Hematopoietic multipotent progenitor cell treated with erythropoietin and hydrocortisone succinate and interleukin-3 and kit ligand, for 6 days (in vitro differentiated cells): ENCODE measurements at regions not wholly inside any gene's neighbourhood (a gene's known extent, or its start where the extent isn't known, plus 50 kb on each side); places are given as distances from the start of the nearest gene placed in this dataset.
"Not testable (repeated sequence)": the region's sequence is repeated elsewhere in the genome, so short reads cannot be mapped to it uniquely, and the experiment has no call there.

Experiments used
- DNase-seq: peaks from one replicate; pipeline ENCODE4 v3.0.0-alpha.2; 2015

- DNase-seq = no peak
Observed at GRCh38 chr2:392181-392925, 104.5 kb upstream of the ALKAL2 start.

- no peak for DNase-seq
Observed at GRCh38 chr2:391696-392095, 103.8 kb upstream of the ALKAL2 start.

- no peak for DNase-seq
Observed at GRCh38 chr2:390959-391358, 103.1 kb upstream of the ALKAL2 start.

- DNase-seq = not testable (repeated sequence)
Observed at GRCh38 chr2:389985-390384, 102.1 kb upstream of the ALKAL2 start.

- DNase-seq = not testable (repeated sequence)
Observed at GRCh38 chr2:388752-389151, 100.9 kb upstream of the ALKAL2 start.

GRCh38 chr2:387980-388421, 100.1 kb upstream of the ALKAL2 start:
- DNase-seq = no peak

- no peak for DNase-seq
Observed at GRCh38 chr2:386406-387103, 98.7 kb upstream of the ALKAL2 start.

GRCh38 chr2:385785-386184, 97.9 kb upstream of the ALKAL2 start:
- no peak for DNase-seq

GRCh38 chr2:385061-385460, 97.2 kb upstream of the ALKAL2 start:
- no peak for DNase-seq

GRCh38 chr2:383888-384287, 96.0 kb upstream of the ALKAL2 start:
- DNase-seq = no peak

- DNase-seq = no peak
Observed at GRCh38 chr2:383178-383577, 95.3 kb upstream of the ALKAL2 start.

GRCh38 chr2:382728-383022, 94.8 kb upstream of the ALKAL2 start:
- no peak for DNase-seq

- no peak for DNase-seq
Observed at GRCh38 chr2:381941-382727, 94.2 kb upstream of the ALKAL2 start.

GRCh38 chr2:381181-381580, 93.3 kb upstream of the ALKAL2 start:
- no peak for DNase-seq

GRCh38 chr2:380772-381171, 92.9 kb upstream of the ALKAL2 start:
- no peak for DNase-seq

- no peak for DNase-seq
Observed at GRCh38 chr2:380221-380620, 92.3 kb upstream of the ALKAL2 start.

- no peak for DNase-seq
Observed at GRCh38 chr2:379778-380177, 91.9 kb upstream of the ALKAL2 start.

GRCh38 chr2:378364-378763, 90.5 kb upstream of the ALKAL2 start:
- DNase-seq = no peak

- DNase-seq = no peak
Observed at GRCh38 chr2:377414-377813, 89.5 kb upstream of the ALKAL2 start.

GRCh38 chr2:375956-376307, 88.0 kb upstream of the ALKAL2 start:
- no peak for DNase-seq

- no peak for DNase-seq
Observed at GRCh38 chr2:375270-375955, 87.5 kb upstream of the ALKAL2 start.

GRCh38 chr2:368386-368785, 80.5 kb upstream of the ALKAL2 start:
- DNase-seq = no peak

GRCh38 chr2:367246-367645, 79.4 kb upstream of the ALKAL2 start:
- no peak for DNase-seq

GRCh38 chr2:366706-367105, 78.8 kb upstream of the ALKAL2 start:
- DNase-seq = no peak
